NCI-H1092 treated with DMSO at 0.1 percent for 48 hours (cell line): ENCODE measurements at regions not wholly inside any gene's neighbourhood (a gene's known extent, or its start where the extent isn't known, plus 50 kb on each side); places are given as distances from the start of the nearest gene placed in this dataset.

Experiments
- DNase-seq: peaks from one replicate; lab custom pipeline; 2025; lab: John Stamatoyannopoulos, UW

- DNase-seq, result no peak
Measured at GRCh38 chr4:126038502-126039144, 723.9 kb downstream of the FAT4 start.

- no peak for DNase-seq
Measured at GRCh38 chr4:126046081-126046614, 731.4 kb downstream of the FAT4 start.

GRCh38 chr4:126047114-126047513 lies 732.4 kb downstream of the FAT4 start:
- no peak for DNase-seq

GRCh38 chr4:126051689-126052424 lies 737.1 kb downstream of the FAT4 start:
- no peak for DNase-seq

GRCh38 chr4:126056116-126056650 lies 741.4 kb downstream of the FAT4 start:
- no peak for DNase-seq

GRCh38 chr4:126057371-126057770 lies 742.6 kb downstream of the FAT4 start:
- DNase-seq, result no peak

GRCh38 chr4:126058596-126058995 lies 743.8 kb downstream of the FAT4 start:
- DNase-seq, result no peak

GRCh38 chr4:126061655-126062054 lies 746.9 kb downstream of the FAT4 start:
- no peak for DNase-seq

GRCh38 chr4:126065016-126065415 lies 750.3 kb downstream of the FAT4 start:
- DNase-seq, result no peak

GRCh38 chr4:126071346-126072333 lies 756.9 kb downstream of the FAT4 start:
- peak; percentile 99 for DNase-seq

- no peak for DNase-seq
Measured at GRCh38 chr4:126081336-126081735, 766.6 kb downstream of the FAT4 start.

GRCh38 chr4:126086041-126086440 lies 771.3 kb downstream of the FAT4 start:
- DNase-seq, result no peak

- DNase-seq, result no peak
Measured at GRCh38 chr4:126087101-126087500, 772.3 kb downstream of the FAT4 start.

- DNase-seq, result peak; percentile 42
Measured at GRCh38 chr4:126097155-126097799, 782.5 kb downstream of the FAT4 start.

GRCh38 chr4:126106658-126107057 lies 791.9 kb downstream of the FAT4 start:
- no peak for DNase-seq

GRCh38 chr4:126109836-126110235 lies 795.1 kb downstream of the FAT4 start:
- DNase-seq, result no peak

- DNase-seq, result no peak
Measured at GRCh38 chr4:126113058-126113457, 798.3 kb downstream of the FAT4 start.

GRCh38 chr4:126123611-126124325 lies 809.0 kb downstream of the FAT4 start:
- no peak for DNase-seq

GRCh38 chr4:126124818-126125217 lies 810.1 kb downstream of the FAT4 start:
- no peak for DNase-seq

GRCh38 chr4:126130215-126130614 lies 815.5 kb downstream of the FAT4 start:
- no peak for DNase-seq
